Lower leg skin (tissue), 3 donors: ENCODE measurements at regions not wholly inside any gene's neighbourhood (a gene's known extent, or its start where the extent isn't known, plus 50 kb on each side); places are given as distances from the start of the nearest gene placed in this dataset.

Experiments used
- POLR2A ChIP-seq, 2 donors: fragments of 450-650 bp; IDR thresholded peaks; one replicate each; pipeline ENCODE4 v1.6.1; 2016 to 2017; ENCODE audit warnings: antibody characterized with exemption in 2 of 2, mild to moderate bottlenecking in 1 of 2, moderate library complexity in 1 of 2
- TF ChIP-seq, protein P1 (sequence below), 3 donors: fragments of 450-650 bp; IDR thresholded peaks; one replicate each; pipeline ENCODE4 v1.5.1; 2016; ENCODE audit warnings: antibody characterized with exemption in 3 of 3, mild to moderate bottlenecking in 3 of 3, moderate library complexity in 2 of 3

DNA sequence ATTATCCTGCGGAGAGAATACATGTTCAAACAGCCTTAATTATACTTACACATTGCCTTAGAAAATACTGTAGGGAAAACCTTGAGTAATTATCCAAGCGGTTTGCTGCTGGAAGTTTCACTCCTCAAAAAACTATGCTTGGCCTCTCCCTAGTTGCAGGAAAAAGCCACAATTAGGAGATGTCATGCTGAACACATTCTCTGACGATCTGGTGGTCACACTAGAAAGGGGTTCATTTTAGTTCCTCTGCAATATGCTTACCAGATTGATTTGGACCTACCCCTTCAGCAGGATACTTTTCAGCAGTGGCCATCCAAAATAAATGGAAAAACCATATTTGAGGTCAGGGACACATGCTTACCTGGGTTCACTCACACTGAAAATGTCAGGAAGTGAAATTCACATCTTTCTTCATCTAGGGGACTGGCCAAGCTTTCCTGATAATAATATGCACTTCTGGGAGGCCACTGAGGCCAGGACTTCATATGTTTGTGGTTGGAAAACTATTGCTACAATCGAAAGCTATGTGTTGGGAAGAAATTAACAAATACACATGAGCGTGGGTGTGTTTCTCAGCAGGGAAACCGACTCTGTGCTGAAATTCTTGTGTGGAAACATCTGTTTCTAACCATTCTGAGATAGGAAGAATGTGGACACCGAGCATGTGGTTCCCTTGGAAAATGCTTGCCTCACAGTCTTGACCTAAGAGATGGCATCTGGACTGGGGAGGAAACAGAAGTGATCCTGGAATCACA is 68.8 kb downstream of the ATXN3L start:
- TF ChIP-seq, protein P1, sequence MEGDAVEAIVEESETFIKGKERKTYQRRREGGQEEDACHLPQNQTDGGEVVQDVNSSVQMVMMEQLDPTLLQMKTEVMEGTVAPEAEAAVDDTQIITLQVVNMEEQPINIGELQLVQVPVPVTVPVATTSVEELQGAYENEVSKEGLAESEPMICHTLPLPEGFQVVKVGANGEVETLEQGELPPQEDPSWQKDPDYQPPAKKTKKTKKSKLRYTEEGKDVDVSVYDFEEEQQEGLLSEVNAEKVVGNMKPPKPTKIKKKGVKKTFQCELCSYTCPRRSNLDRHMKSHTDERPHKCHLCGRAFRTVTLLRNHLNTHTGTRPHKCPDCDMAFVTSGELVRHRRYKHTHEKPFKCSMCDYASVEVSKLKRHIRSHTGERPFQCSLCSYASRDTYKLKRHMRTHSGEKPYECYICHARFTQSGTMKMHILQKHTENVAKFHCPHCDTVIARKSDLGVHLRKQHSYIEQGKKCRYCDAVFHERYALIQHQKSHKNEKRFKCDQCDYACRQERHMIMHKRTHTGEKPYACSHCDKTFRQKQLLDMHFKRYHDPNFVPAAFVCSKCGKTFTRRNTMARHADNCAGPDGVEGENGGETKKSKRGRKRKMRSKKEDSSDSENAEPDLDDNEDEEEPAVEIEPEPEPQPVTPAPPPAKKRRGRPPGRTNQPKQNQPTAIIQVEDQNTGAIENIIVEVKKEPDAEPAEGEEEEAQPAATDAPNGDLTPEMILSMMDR (IDR thresholded peaks at IDR 0.05), result no peak
- TF ChIP-seq POLR2A (IDR thresholded peaks at IDR 0.05), result no peak
